Lung (tissue), 11 donors: ENCODE measurements at regions not wholly inside any gene's neighbourhood (a gene's known extent, or its start where the extent isn't known, plus 50 kb on each side); places are given as distances from the start of the nearest gene placed in this dataset.

Experiments
- ATAC-seq: fragments of 200-7000 bp; cut with Tn5 transposase; one replicate; pipeline ENCODE4 v1.9.1; 2020; ENCODE audit warnings: moderate number of reproducible peaks; ENCODE audit not compliant: insufficient read depth, low FRiP score
- DNase-seq, 3 donors: peaks; one replicate each; pipeline ENCODE4 v3.0.0-alpha.2; 2013 to 2017
- H3K27ac ChIP-seq, 2 donors: one replicate each; pipeline ENCODE4 v1.5.1; 2013; ENCODE audit warnings: mild to moderate bottlenecking in 2 of 2, moderate library complexity in 2 of 2, control low read depth in 1 of 2, inconsistent platforms in 1 of 2, low read depth in 1 of 2, low read length in 1 of 2
- H3K27me3 ChIP-seq, 3 donors: one replicate each; pipeline ENCODE4 v1.5.1; 2013; ENCODE audit warnings: low read length in 2 of 3; ENCODE audit not compliant: control insufficient read depth in 3 of 3, insufficient read depth in 3 of 3
- H3K36me3 ChIP-seq, 4 donors: one replicate each; pipeline ENCODE4 v1.5.1; 2013; ENCODE audit warnings: low read length in 4 of 4, mild to moderate bottlenecking in 1 of 4, moderate library complexity in 1 of 4; ENCODE audit not compliant: control insufficient read depth in 4 of 4, insufficient read depth in 4 of 4
- H3K4me1 ChIP-seq, 5 donors: one replicate each; pipeline ENCODE4 v1.5.1; 2013; ENCODE audit warnings: low read length in 5 of 5, mild to moderate bottlenecking in 2 of 5, moderate library complexity in 1 of 5; ENCODE audit not compliant: control insufficient read depth in 5 of 5, insufficient read depth in 5 of 5
- H3K4me3 ChIP-seq: one replicate; pipeline ENCODE4 v1.5.1; 2013; ENCODE audit warnings: mild to moderate bottlenecking, control low read depth, moderate library complexity
- H3K9ac ChIP-seq, 2 donors: one replicate each; pipeline ENCODE4 v1.5.1; 2013; ENCODE audit warnings: low read length in 2 of 2, control low read depth in 1 of 2; ENCODE audit not compliant: insufficient read depth in 1 of 2
- H3K9me3 ChIP-seq, 4 donors: one replicate each; pipeline ENCODE4 v1.5.1; 2013; ENCODE audit warnings: low read length in 3 of 4, mild to moderate bottlenecking in 1 of 4, moderate library complexity in 1 of 4; ENCODE audit not compliant: control insufficient read depth in 4 of 4, insufficient read depth in 3 of 4
- WGBS, 2 donors: extraction: QIAGEN DNeasy Blood & Tissue Kit; methylation state at CpG; one replicate each; pipeline ENCODE4 v1.1.7; 2013; 5-methylcytosine and 5-hydroxymethylcytosine counted together
- TF ChIP-seq, protein P1 (sequence below): IDR thresholded peaks from 2 replicates; pipeline ENCODE4 v1.5.1; 2012; ENCODE audit warnings: mild to moderate bottlenecking; ENCODE audit errors: control extremely low read depth, extremely low read depth
- donor health status: control.
- donor health status: control.
- donor health status: Bipolar disorder and iron deficiency.
- donor health status: healthy.
- donor health status: DM: yes; HTN: yes; CAD: no.

DNA sequence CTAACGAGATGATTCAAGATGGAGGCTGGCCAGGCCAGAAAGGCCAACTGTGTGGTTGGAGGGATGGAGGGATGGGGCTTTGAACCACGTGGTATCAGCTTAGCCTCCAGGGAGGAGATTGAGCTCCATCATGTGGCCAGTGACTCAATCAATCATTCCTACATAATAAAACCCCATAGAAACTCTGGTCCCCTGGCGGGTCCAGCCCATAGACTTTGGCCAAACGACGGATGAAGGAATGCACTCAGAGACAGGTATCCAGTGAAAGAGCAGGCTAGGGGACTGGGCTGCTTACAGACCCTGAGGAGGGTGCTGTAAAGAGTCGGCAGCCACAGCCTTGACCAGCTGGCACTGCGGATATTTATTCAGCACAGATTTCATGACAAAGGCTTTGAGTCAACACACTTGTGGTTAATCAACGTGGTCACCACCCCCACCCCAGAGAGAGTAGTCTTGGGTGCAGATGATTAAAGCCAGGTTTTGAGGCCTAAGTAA is 308.7 kb upstream of the TNRC6C start:
- no peaks in the 10 kb centered on the region for H3K27me3 ChIP-seq
- H3K36me3 ChIP-seq: no peaks in the 10 kb centered on the region
- H3K27ac ChIP-seq: no peak overlapping the region
- H3K4me1 ChIP-seq: peaks cover 0 to 8% (median 0%) of the 10 kb centered on the region in 5 donors
- H3K9ac ChIP-seq: no peak overlapping the region
- 74 to 81% methylated on average over 8 of the region's 8 CpGs for WGBS, 2 donors
- H3K9me3 ChIP-seq: peaks cover 0 to 10% (median 0%) of the 10 kb centered on the region in 4 donors
- DNase-seq (no peak), ATAC-seq (no peak)
- TF ChIP-seq, protein P1, sequence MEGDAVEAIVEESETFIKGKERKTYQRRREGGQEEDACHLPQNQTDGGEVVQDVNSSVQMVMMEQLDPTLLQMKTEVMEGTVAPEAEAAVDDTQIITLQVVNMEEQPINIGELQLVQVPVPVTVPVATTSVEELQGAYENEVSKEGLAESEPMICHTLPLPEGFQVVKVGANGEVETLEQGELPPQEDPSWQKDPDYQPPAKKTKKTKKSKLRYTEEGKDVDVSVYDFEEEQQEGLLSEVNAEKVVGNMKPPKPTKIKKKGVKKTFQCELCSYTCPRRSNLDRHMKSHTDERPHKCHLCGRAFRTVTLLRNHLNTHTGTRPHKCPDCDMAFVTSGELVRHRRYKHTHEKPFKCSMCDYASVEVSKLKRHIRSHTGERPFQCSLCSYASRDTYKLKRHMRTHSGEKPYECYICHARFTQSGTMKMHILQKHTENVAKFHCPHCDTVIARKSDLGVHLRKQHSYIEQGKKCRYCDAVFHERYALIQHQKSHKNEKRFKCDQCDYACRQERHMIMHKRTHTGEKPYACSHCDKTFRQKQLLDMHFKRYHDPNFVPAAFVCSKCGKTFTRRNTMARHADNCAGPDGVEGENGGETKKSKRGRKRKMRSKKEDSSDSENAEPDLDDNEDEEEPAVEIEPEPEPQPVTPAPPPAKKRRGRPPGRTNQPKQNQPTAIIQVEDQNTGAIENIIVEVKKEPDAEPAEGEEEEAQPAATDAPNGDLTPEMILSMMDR: no peak
- H3K4me3 ChIP-seq: no peak overlapping the region

DNA sequence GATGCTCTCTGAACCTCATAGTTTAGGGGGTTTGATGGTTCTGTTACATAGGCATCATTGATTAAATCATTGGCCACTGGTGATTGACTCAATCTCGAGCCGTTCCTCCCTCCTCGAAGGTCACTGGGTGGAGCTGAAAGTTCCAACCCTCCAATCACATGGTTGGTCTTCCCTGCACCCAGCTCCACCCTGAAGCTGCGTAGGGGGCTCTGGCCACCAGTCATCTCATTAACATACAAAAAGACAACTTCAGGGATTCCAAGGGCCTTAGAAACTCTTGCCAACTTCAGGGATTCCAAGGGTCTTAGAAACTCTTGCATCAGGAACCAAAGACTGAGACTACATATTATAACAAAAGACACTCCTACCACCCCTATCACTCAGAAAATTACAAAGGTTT is 306.5 kb upstream of the TNRC6C start:
- no peak for DNase-seq
- TF ChIP-seq, protein P1: no peak
- WGBS, 2 donors: 84 to 95% methylated on average over 4 of the region's 4 CpGs
- ATAC-seq: no peak
- no peak overlapping the region for H3K27ac ChIP-seq
- H3K4me3 ChIP-seq: no peak overlapping the region
- no peaks in the 10 kb centered on the region for H3K36me3 ChIP-seq
- H3K9me3 ChIP-seq: peaks cover 0 to 10% (median 0%) of the 10 kb centered on the region in 4 donors
- no peaks in the 10 kb centered on the region for H3K4me1 ChIP-seq
- H3K27me3 ChIP-seq: no peaks in the 10 kb centered on the region
- no peak overlapping the region for H3K9ac ChIP-seq

DNA sequence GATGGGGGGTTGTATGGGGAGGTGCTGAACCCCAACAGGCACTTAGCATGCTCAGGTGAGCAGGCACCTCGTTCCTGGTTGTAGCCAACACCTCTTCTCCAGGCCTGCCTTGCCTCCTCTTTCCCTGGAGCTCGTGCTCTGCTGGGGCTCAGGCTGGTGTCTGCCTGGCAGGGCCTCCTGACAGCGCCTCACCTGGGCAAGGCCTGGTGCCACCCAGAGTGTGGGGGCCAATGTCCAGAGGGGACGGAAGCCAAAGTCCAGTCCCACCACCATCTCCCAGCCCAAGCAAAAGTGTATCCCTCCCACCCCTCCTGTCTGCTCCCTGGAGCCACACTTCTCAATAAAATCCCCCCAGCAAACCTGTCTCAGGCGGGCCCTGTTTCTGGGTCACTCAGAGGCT is 304.2 kb upstream of the TNRC6C start:
- H3K4me1 ChIP-seq: no peaks in the 10 kb centered on the region
- H3K27me3 ChIP-seq: peaks cover 0 to 3% (median 0%) of the 10 kb centered on the region in 3 donors
- H3K9ac ChIP-seq: no peak overlapping the region
- H3K9me3 ChIP-seq: peaks cover 0 to 9% (median 4%) of the 10 kb centered on the region in 4 donors
- 90 to 97% methylated on average over 5 of the region's 5 CpGs for WGBS, 2 donors
- no peaks in the 10 kb centered on the region for H3K36me3 ChIP-seq
- ATAC-seq (no peak), DNase-seq (no peak)
- H3K4me3 ChIP-seq: no peak overlapping the region
- H3K27ac ChIP-seq: no peak overlapping the region
- TF ChIP-seq, protein P1: no peak

DNA sequence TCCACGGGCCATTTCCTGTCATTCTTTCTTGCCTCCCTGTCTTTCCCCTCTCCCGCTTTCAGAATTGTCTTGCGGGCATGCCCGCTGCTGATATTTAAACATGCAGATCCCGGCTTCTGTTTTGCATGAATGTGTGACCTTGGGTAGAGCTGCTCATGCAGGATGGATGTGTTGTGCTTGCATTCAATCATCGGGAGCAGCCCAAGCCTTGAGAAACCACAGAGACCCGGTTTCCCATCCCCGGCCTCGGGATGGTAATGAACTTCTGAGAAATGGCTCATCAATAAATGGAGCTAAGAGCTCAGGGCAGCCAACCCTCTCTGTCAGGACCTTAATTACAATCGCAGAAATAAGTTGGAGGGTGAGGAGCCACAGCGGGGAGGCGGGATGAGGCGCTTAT is 303.7 kb upstream of the TNRC6C start:
- ATAC-seq (no peak), DNase-seq (no peak)
- no peak overlapping the region for H3K4me3 ChIP-seq
- H3K9me3 ChIP-seq: peaks cover 0 to 9% (median 3%) of the 10 kb centered on the region in 4 donors
- peaks cover 0 to 3% (median 0%) of the 10 kb centered on the region in 3 donors for H3K27me3 ChIP-seq
- WGBS, 2 donors: 47 to 57% methylated on average over 13 of the region's 13 CpGs
- no peaks in the 10 kb centered on the region for H3K4me1 ChIP-seq
- no peak overlapping the region for H3K9ac ChIP-seq
- no peak overlapping the region for H3K27ac ChIP-seq
- H3K36me3 ChIP-seq: no peaks in the 10 kb centered on the region
- TF ChIP-seq, protein P1: no peak
